ENCODE measurements at regions not wholly inside any gene's neighbourhood (a gene's known extent, or its start where the extent isn't known, plus 50 kb on each side); places are given as distances from the start of the nearest gene placed in this dataset.

GRCh38 chr7:93018716-93019115, 99.1 kb downstream of the SAMD9 start:
- no peak for TF ChIP-seq ZNF274 (IDR thresholded peaks at IDR 0.05; ENCODE audit: low read depth, low read length)
- TF ChIP-seq YY1 (IDR thresholded peaks at IDR 0.05; ENCODE audit: insufficient read depth, insufficient read length), result no peak
- TF ChIP-seq SUZ12 (IDR thresholded peaks at IDR 0.05; ENCODE audit: extremely low read depth, insufficient read depth, insufficient read length), result no peak
